ENCODE measurements at regions not wholly inside any gene's neighbourhood (a gene's known extent, or its start where the extent isn't known, plus 50 kb on each side); places are given as distances from the start of the nearest gene placed in this dataset.
"Not testable (repeated sequence)": the region's sequence is repeated elsewhere in the genome, so short reads cannot be mapped to it uniquely, and the experiment has no call there.

GRCh38 chr3:191518861-191519260, 57.9 kb downstream of the PYDC2 start:
- no peak for DNase-seq

- no peak for DNase-seq
These were observed 60.1 kb downstream of the PYDC2 start for GRCh38 chr3:191521055-191521454.

GRCh38 chr3:191523148-191523547, 62.2 kb downstream of the PYDC2 start:
- DNase-seq = peak; percentile 83

GRCh38 chr3:191528589-191528988, 67.6 kb downstream of the PYDC2 start:
- no peak for DNase-seq

GRCh38 chr3:191529992-191530391, 69.0 kb downstream of the PYDC2 start:
- no peak for DNase-seq

- no peak for DNase-seq
These were observed 70.5 kb downstream of the PYDC2 start for GRCh38 chr3:191531434-191531972.

GRCh38 chr3:191543018-191543417, 82.1 kb downstream of the PYDC2 start:
- no peak for DNase-seq

- no peak for DNase-seq
These were observed 82.9 kb downstream of the PYDC2 start for GRCh38 chr3:191543897-191544296.

- DNase-seq = no peak
These were observed 88.4 kb downstream of the PYDC2 start for GRCh38 chr3:191549357-191549756.

- DNase-seq = peak; percentile 18
These were observed 94.1 kb downstream of the PYDC2 start for GRCh38 chr3:191555037-191555436.

GRCh38 chr3:191557322-191557721, 96.4 kb downstream of the PYDC2 start:
- DNase-seq = no peak

GRCh38 chr3:191563722-191564121, 102.8 kb downstream of the PYDC2 start:
- peak; percentile 27 for DNase-seq

GRCh38 chr3:191566469-191566868, 105.5 kb downstream of the PYDC2 start:
- no peak for DNase-seq

- DNase-seq = no peak
These were observed 107.2 kb downstream of the PYDC2 start for GRCh38 chr3:191568206-191568605.

GRCh38 chr3:191592105-191592504, 131.1 kb downstream of the PYDC2 start:
- no peak for DNase-seq

GRCh38 chr3:191593486-191593885, 132.5 kb downstream of the PYDC2 start:
- DNase-seq = no peak

- not testable (repeated sequence) for DNase-seq
These were observed 154.5 kb downstream of the PYDC2 start for GRCh38 chr3:191615511-191615910.

- no peak for DNase-seq
These were observed 163.3 kb downstream of the PYDC2 start for GRCh38 chr3:191624299-191624698.

GRCh38 chr3:191627064-191627463, 166.1 kb downstream of the PYDC2 start:
- peak; percentile 53 for DNase-seq

- no peak for DNase-seq
These were observed 167.6 kb downstream of the PYDC2 start for GRCh38 chr3:191628571-191628970.

- no peak for DNase-seq
These were observed 170.5 kb downstream of the PYDC2 start for GRCh38 chr3:191631496-191631895.

GRCh38 chr3:191634902-191635301, 173.9 kb downstream of the PYDC2 start:
- DNase-seq = no peak

GRCh38 chr3:191637611-191638010, 176.6 kb downstream of the PYDC2 start:
- no peak for DNase-seq

GRCh38 chr3:191641789-191642188, 180.8 kb downstream of the PYDC2 start:
- DNase-seq = no peak

- DNase-seq = no peak
These were observed 183.3 kb downstream of the PYDC2 start for GRCh38 chr3:191644291-191644690.

- no peak for DNase-seq
These were observed 185.3 kb downstream of the PYDC2 start for GRCh38 chr3:191646242-191646641.

All from NCI-H146 (cell line).